OCI-LY1 (cell line): ENCODE measurements at regions not wholly inside any gene's neighbourhood (a gene's known extent, or its start where the extent isn't known, plus 50 kb on each side); places are given as distances from the start of the nearest gene placed in this dataset.

ENCODE experiments used
- EZH2 ChIP-seq: fragments of 200-600 bp; sonication (generic), shearing (Covaris generic); IDR thresholded peaks from 2 replicates; pipeline ENCODE4 v1.8.0; 2017; ENCODE audit warnings: borderline replicate concordance, mixed run types, mild to moderate bottlenecking, antibody characterized with exemption, low read length, moderate library complexity, mixed read lengths
- TF ChIP-seq, protein P1 (sequence below): fragments of 200-600 bp; sonication (generic), shearing (Covaris generic); IDR thresholded peaks from 2 replicates; pipeline ENCODE4 v1.5.1; 2017; ENCODE audit warnings: mild to moderate bottlenecking, antibody characterized with exemption, low read length, moderate library complexity, mixed read lengths

DNA sequence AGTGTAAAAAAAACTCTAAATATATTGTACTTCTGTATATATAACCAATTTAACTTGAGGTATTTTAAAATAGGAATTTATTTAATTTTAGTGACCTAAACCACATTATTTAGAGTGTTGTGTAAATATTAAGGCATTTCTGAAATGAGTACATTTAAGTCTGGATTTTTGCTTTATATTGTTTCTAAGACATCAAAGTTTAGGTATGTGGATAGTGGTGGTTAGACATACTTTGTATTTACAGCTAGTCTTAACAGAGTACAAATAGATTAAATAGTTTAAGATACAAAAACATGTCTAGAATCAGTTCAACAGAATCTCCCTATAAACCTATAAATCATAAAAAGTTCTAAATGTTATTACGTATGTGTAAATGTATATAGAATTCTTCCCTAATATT is 588.5 kb downstream of the TRIML1 start:
- no peak for TF ChIP-seq EZH2
- TF ChIP-seq, protein P1, sequence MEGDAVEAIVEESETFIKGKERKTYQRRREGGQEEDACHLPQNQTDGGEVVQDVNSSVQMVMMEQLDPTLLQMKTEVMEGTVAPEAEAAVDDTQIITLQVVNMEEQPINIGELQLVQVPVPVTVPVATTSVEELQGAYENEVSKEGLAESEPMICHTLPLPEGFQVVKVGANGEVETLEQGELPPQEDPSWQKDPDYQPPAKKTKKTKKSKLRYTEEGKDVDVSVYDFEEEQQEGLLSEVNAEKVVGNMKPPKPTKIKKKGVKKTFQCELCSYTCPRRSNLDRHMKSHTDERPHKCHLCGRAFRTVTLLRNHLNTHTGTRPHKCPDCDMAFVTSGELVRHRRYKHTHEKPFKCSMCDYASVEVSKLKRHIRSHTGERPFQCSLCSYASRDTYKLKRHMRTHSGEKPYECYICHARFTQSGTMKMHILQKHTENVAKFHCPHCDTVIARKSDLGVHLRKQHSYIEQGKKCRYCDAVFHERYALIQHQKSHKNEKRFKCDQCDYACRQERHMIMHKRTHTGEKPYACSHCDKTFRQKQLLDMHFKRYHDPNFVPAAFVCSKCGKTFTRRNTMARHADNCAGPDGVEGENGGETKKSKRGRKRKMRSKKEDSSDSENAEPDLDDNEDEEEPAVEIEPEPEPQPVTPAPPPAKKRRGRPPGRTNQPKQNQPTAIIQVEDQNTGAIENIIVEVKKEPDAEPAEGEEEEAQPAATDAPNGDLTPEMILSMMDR, result no peak
